GM23248 (cell line): ENCODE measurements at regions not wholly inside any gene's neighbourhood (a gene's known extent, or its start where the extent isn't known, plus 50 kb on each side); places are given as distances from the start of the nearest gene placed in this dataset.
A peak's percentile ranks its signal among the peaks of the same experiment; 100 is the strongest.

Experiments
- DNase-seq: peaks from one replicate; pipeline ENCODE4 v3.0.0-alpha.2; 2015
- H2AFZ ChIP-seq: fragments of 200-600 bp; sonication (generic); 2 replicates; pipeline ENCODE4 v1.6.1; 2016; ENCODE audit warnings: antibody characterized with exemption
- H3F3A ChIP-seq: fragments of 200-600 bp; sonication (generic); 2 replicates; pipeline ENCODE4 v1.6.1; 2016; ENCODE audit warnings: mild to moderate bottlenecking, antibody characterized with exemption, mixed run types; ENCODE audit not compliant: insufficient read depth
- H3K27ac ChIP-seq: fragments of 200-600 bp; sonication (generic); 2 replicates; pipeline ENCODE4 v1.5.1; 2016; ENCODE audit warnings: mild to moderate bottlenecking
- H3K27me3 ChIP-seq: fragments of 200-600 bp; sonication (generic); replicated peaks from 2 replicates; pipeline ENCODE4 v1.6.1; 2016; ENCODE audit warnings: mild to moderate bottlenecking; ENCODE audit not compliant: insufficient read depth
- H3K36me3 ChIP-seq: fragments of 200-600 bp; sonication (generic); 2 replicates; pipeline ENCODE4 v1.6.1; 2016; ENCODE audit warnings: low read depth, mild to moderate bottlenecking
- H3K4me1 ChIP-seq: fragments of 200-600 bp; sonication (generic); 2 replicates; pipeline ENCODE4 v1.6.1; 2016; ENCODE audit warnings: mild to moderate bottlenecking; ENCODE audit not compliant: insufficient read depth
- H3K4me2 ChIP-seq: fragments of 200-600 bp; sonication (generic); one replicate; pipeline ENCODE4 v1.6.1; 2016; ENCODE audit warnings: mild to moderate bottlenecking; ENCODE audit not compliant: unreplicated experiment
- H3K4me3 ChIP-seq: fragments of 200-600 bp; sonication (generic); 2 replicates; pipeline ENCODE4 v1.5.1; 2016; ENCODE audit warnings: mild to moderate bottlenecking
- H3K79me2 ChIP-seq: fragments of 200-600 bp; sonication (generic); 2 replicates; pipeline ENCODE4 v1.6.1; 2016; ENCODE audit warnings: mild to moderate bottlenecking; ENCODE audit not compliant: insufficient read depth
- H3K9ac ChIP-seq: fragments of 200-600 bp; sonication (generic); 2 replicates; pipeline ENCODE4 v1.6.1; 2016; ENCODE audit warnings: mild to moderate bottlenecking
- H3K9me2 ChIP-seq: fragments of 200-600 bp; sonication (generic); 2 replicates; pipeline ENCODE4 v1.6.1; 2016; ENCODE audit warnings: mixed run types, mild to moderate bottlenecking, moderate library complexity; ENCODE audit not compliant: insufficient read depth
- H3K9me3 ChIP-seq: fragments of 200-600 bp; sonication (generic); one replicate; pipeline ENCODE4 v1.6.1; 2017; ENCODE audit warnings: low read depth
- H4K20me1 ChIP-seq: fragments of 200-600 bp; sonication (generic); 2 replicates; pipeline ENCODE4 v1.6.0; 2016; ENCODE audit not compliant: insufficient read depth
- EZH2 ChIP-seq: fragments of 200-600 bp; sonication (generic); IDR thresholded peaks from 2 replicates; pipeline ENCODE4 v1.6.1; 2018; ENCODE audit warnings: antibody characterized with exemption, mild to moderate bottlenecking; ENCODE audit not compliant: insufficient read depth, poor library complexity, severe bottlenecking
- EZH2phosphoT487 ChIP-seq: fragments of 200-600 bp; sonication (generic); IDR thresholded peaks from 2 replicates; pipeline ENCODE4 v1.6.1; 2018; ENCODE audit warnings: antibody characterized with exemption, moderate library complexity, mild to moderate bottlenecking, low read depth; ENCODE audit not compliant: insufficient read depth
- WGBS, 2 experiments: methylation state at CpG; one replicate each; pipeline ENCODE4 v1.1.6; 2015 to 2017; ENCODE audit warnings: low lambda C conversion rate in 2 of 2, low coverage in 1 of 2; ENCODE audit errors: missing lambda C conversion rate in 2 of 2; 5-methylcytosine and 5-hydroxymethylcytosine counted together
- in situ Hi-C: fragments of 300-500 bp; cut with MboI; formaldehyde crosslinking; loops from 2 replicates; pipeline ENCODE4 v1.15.0; 2020

GRCh38 chr5:173670130-173670651 is 53.7 kb upstream of the BOD1 start:
- H3K9ac ChIP-seq: no peak overlapping the region
- peak overlapping the region; percentile 44 for H2AFZ ChIP-seq
- H3K27ac ChIP-seq: no peak overlapping the region
- no peaks in the 10 kb centered on the region for H4K20me1 ChIP-seq
- H3K9me2 ChIP-seq: no peaks in the 10 kb centered on the region
- no peaks in the 10 kb centered on the region for H3K9me3 ChIP-seq
- in situ Hi-C loops: no loop called here
- WGBS, 2 experiments: 26 to 27% methylated on average over 3 of the region's 3 CpGs
- H3F3A ChIP-seq: peaks cover 8% of the 10 kb centered on the region; the same call in 1 of the 2 replicates
- peak; percentile 57 for DNase-seq
- no peaks in the 10 kb centered on the region for H3K36me3 ChIP-seq
- H3K4me3 ChIP-seq: peak overlapping the region; percentile 26; the same call in 1 of the 2 replicates
- no peaks in the 10 kb centered on the region for H3K79me2 ChIP-seq
- peak overlapping the region; percentile 50 for H3K4me2 ChIP-seq
- H3K4me1 ChIP-seq: peaks cover 12% of the 10 kb centered on the region
- no peak for TF ChIP-seq EZH2
- TF ChIP-seq EZH2phosphoT487: no peak
- peaks cover 5% of the 10 kb centered on the region; the same call in 1 of the 2 replicates for H3K27me3 ChIP-seq

DNA sequence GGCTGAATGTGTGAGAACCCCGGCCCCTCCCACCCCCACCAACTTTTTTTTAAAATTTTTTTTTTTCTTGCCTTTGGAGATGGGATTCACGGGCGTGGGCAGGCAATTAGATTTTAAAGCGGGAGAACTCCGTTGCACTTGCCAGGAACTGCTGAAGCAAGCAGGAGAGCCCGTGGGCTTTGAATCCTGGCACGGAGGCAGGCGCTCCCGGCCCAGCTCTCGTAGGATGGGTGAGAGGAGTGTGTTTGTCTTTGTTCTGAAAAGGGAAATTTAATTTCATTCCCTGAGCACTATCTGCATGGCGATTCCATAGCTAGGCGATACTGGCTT is 54.3 kb upstream of the BOD1 start:
- Histone ChIP-seq H3K4me3 (peak overlapping the region; percentile 26), H3F3A (peaks cover 8% of the 10 kb centered on the region; the same call in 1 of the 2 replicates), H3K9me2 (no peaks in the 10 kb centered on the region), H3K36me3 (no peaks in the 10 kb centered on the region), H3K79me2 (no peaks in the 10 kb centered on the region), H3K4me2 (peak overlapping the region; percentile 50), H3K9ac (peak overlapping the region; percentile 17; the same call in 1 of the 2 replicates), H3K9me3 (no peaks in the 10 kb centered on the region), H3K27me3 (peaks cover 5% of the 10 kb centered on the region; the same call in 1 of the 2 replicates), H3K27ac (no peak overlapping the region), H4K20me1 (no peaks in the 10 kb centered on the region), H2AFZ (peak overlapping the region; percentile 44), H3K4me1 (peaks cover 12% of the 10 kb centered on the region)
- 4% methylated on average over 12 of the region's 12 CpGs for WGBS, 2 experiments
- in situ Hi-C loops: no loop called here
- TF ChIP-seq EZH2 (no peak), EZH2phosphoT487 (no peak)
- DNase-seq: peak; percentile 29

DNA sequence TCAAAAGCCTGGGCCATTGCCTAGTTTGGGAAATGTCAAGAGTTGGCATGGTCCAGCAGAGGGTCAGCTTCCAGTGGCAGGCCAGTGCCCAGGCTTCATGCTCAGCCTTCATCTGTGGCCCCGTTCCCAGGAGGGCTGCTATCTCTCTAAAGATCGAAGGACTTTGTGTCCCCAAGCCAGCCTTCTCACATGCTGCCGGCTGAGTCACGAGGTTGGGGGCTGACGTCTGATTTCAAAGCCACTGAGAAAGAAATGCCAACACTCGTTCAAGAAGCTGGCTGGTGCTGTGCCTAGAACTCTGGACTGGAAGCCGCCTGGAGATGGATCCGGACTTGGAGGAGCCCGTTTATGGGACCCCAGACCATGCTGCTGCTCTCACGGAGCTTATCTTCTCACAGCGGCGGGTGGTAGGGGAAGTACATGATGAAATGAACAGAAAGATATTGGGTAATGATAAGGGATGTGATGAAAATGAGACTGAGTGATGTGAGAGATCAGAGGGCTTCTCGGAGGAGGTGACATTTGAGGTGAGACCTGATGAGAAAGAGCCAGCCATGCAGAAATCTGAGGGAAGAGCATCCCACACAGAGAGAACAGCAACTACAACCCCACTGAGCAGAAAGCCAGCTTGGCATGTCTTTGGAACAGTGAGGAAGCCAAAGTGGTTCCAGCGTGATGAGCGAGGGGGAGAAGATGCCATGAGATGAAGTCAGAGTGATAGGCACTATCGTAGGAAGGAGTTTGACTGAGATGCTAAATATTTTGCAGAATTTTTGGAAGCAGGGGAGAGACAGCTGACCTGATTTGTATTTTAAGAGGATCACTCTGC is 54.9 kb upstream of the BOD1 start:
- WGBS, 2 experiments: 23 to 24% methylated on average over 16 of the region's 16 CpGs
- Histone ChIP-seq H3K79me2 (no peaks in the 10 kb centered on the region), H3F3A (peaks cover 8% of the 10 kb centered on the region; the same call in 1 of the 2 replicates), H3K9me3 (no peaks in the 10 kb centered on the region), H3K9ac (peak overlapping the region; percentile 17; the same call in 1 of the 2 replicates), H4K20me1 (no peaks in the 10 kb centered on the region), H3K27ac (no peak overlapping the region), H3K9me2 (no peaks in the 10 kb centered on the region), H3K27me3 (peaks cover 5% of the 10 kb centered on the region; the same call in 1 of the 2 replicates), H2AFZ (peak overlapping the region; percentile 44), H3K4me1 (peaks cover 12% of the 10 kb centered on the region), H3K4me2 (peak overlapping the region; percentile 50), H3K4me3 (peak overlapping the region; percentile 26), H3K36me3 (no peaks in the 10 kb centered on the region)
- TF ChIP-seq EZH2phosphoT487: no peak
- DNase-seq: peak; percentile 66
- in situ Hi-C loops: no loop called here

DNA sequence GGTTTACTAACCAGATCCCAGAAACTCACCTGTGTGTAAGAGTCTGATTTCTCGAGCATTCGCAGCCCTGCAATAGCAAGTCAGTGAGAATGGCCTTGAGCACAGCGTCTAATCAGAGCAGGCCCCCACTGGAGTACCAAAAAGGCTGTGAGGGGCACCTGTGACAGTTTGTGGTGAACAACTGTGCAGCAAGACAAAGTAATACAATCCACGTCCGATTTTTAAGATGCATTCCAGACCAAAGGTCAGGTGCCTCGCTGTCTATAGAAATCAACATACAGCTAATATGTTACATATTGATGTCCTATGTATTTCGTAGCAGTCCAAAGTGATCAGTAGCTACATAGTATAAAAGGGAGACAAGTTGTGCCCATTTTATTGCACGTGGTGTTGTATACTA is 55.7 kb upstream of the BOD1 start:
- H3K79me2 ChIP-seq: no peaks in the 10 kb centered on the region
- no peak overlapping the region for H3K27ac ChIP-seq
- DNase-seq: no peak
- no peak overlapping the region for H3K4me2 ChIP-seq
- H3K36me3 ChIP-seq: no peaks in the 10 kb centered on the region
- H2AFZ ChIP-seq: no peak overlapping the region
- H3K9ac ChIP-seq: no peak overlapping the region
- no peak overlapping the region for H3K4me3 ChIP-seq
- peaks cover 8% of the 10 kb centered on the region; the same call in 1 of the 2 replicates for H3F3A ChIP-seq
- no peaks in the 10 kb centered on the region for H4K20me1 ChIP-seq
- peaks cover 5% of the 10 kb centered on the region; the same call in 1 of the 2 replicates for H3K27me3 ChIP-seq
- H3K9me3 ChIP-seq: no peaks in the 10 kb centered on the region
- in situ Hi-C loops: no loop called here
- TF ChIP-seq EZH2: no peak
- no peak for TF ChIP-seq EZH2phosphoT487
- 87% methylated on average over 8 of the region's 8 CpGs for WGBS, 2 experiments
- H3K4me1 ChIP-seq: peaks cover 12% of the 10 kb centered on the region
- H3K9me2 ChIP-seq: no peaks in the 10 kb centered on the region
